Panc1 (cell line): ENCODE measurements at regions not wholly inside any gene's neighbourhood (a gene's known extent, or its start where the extent isn't known, plus 50 kb on each side); places are given as distances from the start of the nearest gene placed in this dataset.

Experiments
- ATAC-seq: fragments of 200-7000 bp; cut with Tn5 transposase; 2 replicates; pipeline ENCODE4 v1.9.1; 2020; ENCODE audit warnings: mild to moderate bottlenecking, moderate library complexity
- BruUV-seq: library from RNA; stranded (reverse); fragments of 400-500 nt; replicated peaks from 2 replicates; lab custom pipeline; 2021; lab: Mats Ljungman, UMichigan
- CTCF ChIA-PET: fragments of 300-600 bp; sonication (Branson Sonifier 250); formaldehyde crosslinking; loops from one replicate; lab custom pipeline; 2022; ENCODE audit warnings: antibody characterized with exemption; lab: Charles Lee
- POLR2A ChIA-PET: fragments of 300-600 bp; sonication (Branson Sonifier 250); formaldehyde crosslinking; loops from one replicate; lab custom pipeline; 2022; ENCODE audit warnings: antibody characterized with exemption; lab: Charles Lee
- DNase-seq: peaks from one replicate; pipeline ENCODE4 v3.0.0-alpha.2; 2010; ENCODE audit warnings: low read depth, low spot score
- H3K27ac ChIP-seq: 2 replicates; pipeline ENCODE4 v1.5.1; 2011; ENCODE audit warnings: mild to moderate bottlenecking, low read length, inconsistent platforms
- H3K27me3 ChIP-seq: fragments of 200-500 bp; sonication (Bioruptor generic); 2 replicates; pipeline ENCODE4 v1.6.0; 2014; ENCODE audit warnings: low read length, inconsistent platforms; ENCODE audit not compliant: control insufficient read depth, insufficient read depth
- H3K36me3 ChIP-seq: fragments of 200-500 bp; sonication (Bioruptor generic); 2 replicates; pipeline ENCODE4 v1.5.1; 2014; ENCODE audit warnings: inconsistent platforms, mild to moderate bottlenecking, low read length, moderate library complexity; ENCODE audit not compliant: control insufficient read depth, insufficient read depth
- H3K4me1 ChIP-seq: 2 replicates; pipeline ENCODE4 v1.5.1; 2011; ENCODE audit warnings: inconsistent platforms, mild to moderate bottlenecking, low read length, moderate library complexity; ENCODE audit not compliant: control insufficient read depth, insufficient read depth
- H3K4me3 ChIP-seq, 2 experiments: 2 replicates each; pipeline ENCODE4 v1.5.1; 2011 to 2012; ENCODE audit warnings: low read depth in 2 of 2, low read length in 2 of 2, mild to moderate bottlenecking in 2 of 2, inconsistent platforms in 1 of 2, moderate library complexity in 1 of 2
- H3K9me3 ChIP-seq: fragments of 200-500 bp; sonication (Bioruptor generic); 2 replicates; pipeline ENCODE4 v1.5.1; 2014; ENCODE audit warnings: low read depth, mild to moderate bottlenecking, inconsistent platforms, low read length, moderate library complexity; ENCODE audit not compliant: control insufficient read depth, insufficient read depth
- POLR2AphosphoS5 ChIP-seq: IDR thresholded peaks from 2 replicates; pipeline ENCODE4 v1.6.1; 2012; ENCODE audit warnings: mild to moderate bottlenecking, low read depth, low read length, moderate library complexity
- SIN3A ChIP-seq: IDR thresholded peaks from 2 replicates; pipeline ENCODE4 v1.6.1; 2012; ENCODE audit warnings: low read depth, mild to moderate bottlenecking, low read length, moderate library complexity, borderline replicate concordance; ENCODE audit not compliant: insufficient read depth
- TCF7L2 ChIP-seq: IDR thresholded peaks from 2 replicates; pipeline ENCODE4 v1.6.1; 2011; ENCODE audit warnings: mild to moderate bottlenecking, low read depth, low read length, inconsistent platforms
- in situ Hi-C: cut with HindIII; loops from 2 replicates; pipeline ENCODE4 v1.10.0; 2016; ENCODE audit warnings: low sequenced_read_pairs, low pct_unique_long_range_greater_than_20kb
- intact Hi-C: fragments of 100-400 bp; cut with micrococcal nuclease; formaldehyde crosslinking; loops from one replicate; pipeline ENCODE4 v1.10.0; 2022; ENCODE audit not compliant: unreplicated experiment
- TF ChIP-seq, protein P1 (sequence below): fragments of 450-650 bp; IDR thresholded peaks from 2 replicates; pipeline ENCODE4 v1.5.1; 2017; ENCODE audit warnings: mild to moderate bottlenecking
- TF ChIP-seq, protein P2 (sequence below), 2 experiments: IDR thresholded peaks; 2 replicates each; pipeline ENCODE4 v1.6.1; 2011 to 2012; ENCODE audit warnings: low read depth in 2 of 2, control low read depth in 1 of 2, low read length in 1 of 2, mild to moderate bottlenecking in 1 of 2, moderate library complexity in 1 of 2; ENCODE audit not compliant: insufficient read depth in 1 of 2

DNA sequence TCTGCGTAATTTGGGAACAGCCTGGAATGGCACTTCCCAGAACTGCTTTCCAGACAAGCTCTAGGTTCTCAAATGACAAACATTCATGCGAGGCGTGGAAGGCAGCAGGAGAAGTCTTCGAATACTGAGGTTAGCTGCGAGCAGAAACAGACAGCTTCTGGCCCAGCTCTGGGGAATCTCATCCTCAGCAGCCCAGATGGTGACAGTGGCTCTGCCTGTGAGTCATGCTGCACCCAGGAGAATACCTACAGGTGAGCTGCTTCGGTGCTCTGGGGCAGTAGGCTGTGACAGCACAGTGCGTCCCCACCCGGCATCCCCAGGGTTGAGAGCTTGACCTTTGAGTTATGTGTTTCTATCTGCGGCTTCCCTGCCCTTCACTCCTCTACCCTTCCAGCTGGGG is 258.6 kb downstream of the KLF13 start:
- intact Hi-C loops (no loop called here), in situ Hi-C loops (no loop called here)
- ATAC-seq (no peak), DNase-seq (no peak)
- no peak for TF ChIP-seq POLR2AphosphoS5
- TF ChIP-seq TCF7L2: no peak
- no peak for TF ChIP-seq SIN3A
- TF ChIP-seq, protein P1, sequence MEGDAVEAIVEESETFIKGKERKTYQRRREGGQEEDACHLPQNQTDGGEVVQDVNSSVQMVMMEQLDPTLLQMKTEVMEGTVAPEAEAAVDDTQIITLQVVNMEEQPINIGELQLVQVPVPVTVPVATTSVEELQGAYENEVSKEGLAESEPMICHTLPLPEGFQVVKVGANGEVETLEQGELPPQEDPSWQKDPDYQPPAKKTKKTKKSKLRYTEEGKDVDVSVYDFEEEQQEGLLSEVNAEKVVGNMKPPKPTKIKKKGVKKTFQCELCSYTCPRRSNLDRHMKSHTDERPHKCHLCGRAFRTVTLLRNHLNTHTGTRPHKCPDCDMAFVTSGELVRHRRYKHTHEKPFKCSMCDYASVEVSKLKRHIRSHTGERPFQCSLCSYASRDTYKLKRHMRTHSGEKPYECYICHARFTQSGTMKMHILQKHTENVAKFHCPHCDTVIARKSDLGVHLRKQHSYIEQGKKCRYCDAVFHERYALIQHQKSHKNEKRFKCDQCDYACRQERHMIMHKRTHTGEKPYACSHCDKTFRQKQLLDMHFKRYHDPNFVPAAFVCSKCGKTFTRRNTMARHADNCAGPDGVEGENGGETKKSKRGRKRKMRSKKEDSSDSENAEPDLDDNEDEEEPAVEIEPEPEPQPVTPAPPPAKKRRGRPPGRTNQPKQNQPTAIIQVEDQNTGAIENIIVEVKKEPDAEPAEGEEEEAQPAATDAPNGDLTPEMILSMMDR: no peak
- TF ChIP-seq, protein P2, sequence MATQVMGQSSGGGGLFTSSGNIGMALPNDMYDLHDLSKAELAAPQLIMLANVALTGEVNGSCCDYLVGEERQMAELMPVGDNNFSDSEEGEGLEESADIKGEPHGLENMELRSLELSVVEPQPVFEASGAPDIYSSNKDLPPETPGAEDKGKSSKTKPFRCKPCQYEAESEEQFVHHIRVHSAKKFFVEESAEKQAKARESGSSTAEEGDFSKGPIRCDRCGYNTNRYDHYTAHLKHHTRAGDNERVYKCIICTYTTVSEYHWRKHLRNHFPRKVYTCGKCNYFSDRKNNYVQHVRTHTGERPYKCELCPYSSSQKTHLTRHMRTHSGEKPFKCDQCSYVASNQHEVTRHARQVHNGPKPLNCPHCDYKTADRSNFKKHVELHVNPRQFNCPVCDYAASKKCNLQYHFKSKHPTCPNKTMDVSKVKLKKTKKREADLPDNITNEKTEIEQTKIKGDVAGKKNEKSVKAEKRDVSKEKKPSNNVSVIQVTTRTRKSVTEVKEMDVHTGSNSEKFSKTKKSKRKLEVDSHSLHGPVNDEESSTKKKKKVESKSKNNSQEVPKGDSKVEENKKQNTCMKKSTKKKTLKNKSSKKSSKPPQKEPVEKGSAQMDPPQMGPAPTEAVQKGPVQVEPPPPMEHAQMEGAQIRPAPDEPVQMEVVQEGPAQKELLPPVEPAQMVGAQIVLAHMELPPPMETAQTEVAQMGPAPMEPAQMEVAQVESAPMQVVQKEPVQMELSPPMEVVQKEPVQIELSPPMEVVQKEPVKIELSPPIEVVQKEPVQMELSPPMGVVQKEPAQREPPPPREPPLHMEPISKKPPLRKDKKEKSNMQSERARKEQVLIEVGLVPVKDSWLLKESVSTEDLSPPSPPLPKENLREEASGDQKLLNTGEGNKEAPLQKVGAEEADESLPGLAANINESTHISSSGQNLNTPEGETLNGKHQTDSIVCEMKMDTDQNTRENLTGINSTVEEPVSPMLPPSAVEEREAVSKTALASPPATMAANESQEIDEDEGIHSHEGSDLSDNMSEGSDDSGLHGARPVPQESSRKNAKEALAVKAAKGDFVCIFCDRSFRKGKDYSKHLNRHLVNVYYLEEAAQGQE (IDR thresholded peaks at IDR 0.05; ENCODE audit: insufficient read depth in 1 of 2, low read depth in 2 of 2, low read length in 1 of 2): no peak
- Histone ChIP-seq H3K27ac (no peak overlapping the region), H3K27me3 (no peaks in the 10 kb centered on the region), H3K4me3 (no peak overlapping the region), H3K4me1 (no peaks in the 10 kb centered on the region), H3K36me3 (no peaks in the 10 kb centered on the region), H3K9me3 (no peaks in the 10 kb centered on the region)
- ChIA-PET POLR2A (interaction anchor here (0.7 kb wide), 1 partner anchor 1576 kb away, joined by 3 read pairs; no protein-coding TSS in a partner anchor), CTCF (interaction anchor here (0.6 kb wide), 1 partner anchor 283 kb away, joined by 3 read pairs; no protein-coding TSS in a partner anchor)
- no TSS peak for BruUV-seq

DNA sequence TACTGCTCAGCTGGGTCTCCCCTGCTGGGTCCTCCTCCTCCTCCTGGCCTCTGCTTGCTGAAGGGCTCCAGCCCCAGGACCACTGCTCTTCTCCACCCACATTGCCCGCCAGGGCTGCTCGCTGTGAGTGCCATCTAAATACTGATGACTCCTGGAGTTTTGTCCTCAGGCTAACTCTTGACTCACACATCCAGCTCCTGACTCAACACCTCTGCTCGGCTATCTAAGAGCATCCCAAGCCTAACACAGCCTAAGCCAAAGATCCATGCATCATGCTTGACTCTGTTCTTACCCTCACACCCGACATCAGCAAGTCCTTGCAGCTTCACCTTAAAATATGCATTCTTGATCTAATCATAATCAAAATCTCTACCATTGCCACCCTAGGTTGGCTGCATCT is 260.2 kb downstream of the KLF13 start:
- H3K36me3 ChIP-seq: no peaks in the 10 kb centered on the region
- BruUV-seq: no TSS peak
- CTCF ChIA-PET: no interaction called here
- DNase-seq (no peak), ATAC-seq (no peak)
- H3K4me1 ChIP-seq: no peaks in the 10 kb centered on the region
- TF ChIP-seq, protein P2 (IDR thresholded peaks at IDR 0.05; ENCODE audit: insufficient read depth in 1 of 2, low read depth in 2 of 2, low read length in 1 of 2): no peak
- TF ChIP-seq, protein P1: no peak
- TF ChIP-seq POLR2AphosphoS5 (no peak), TCF7L2 (no peak), SIN3A (no peak)
- POLR2A ChIA-PET: interaction anchor here (0.7 kb wide), 2 partner anchors 289 to 620 kb away, joined by 4 to 5 read pairs; no protein-coding TSS in a partner anchor
- no peak overlapping the region for H3K27ac ChIP-seq
- intact Hi-C loops: no loop called here
- no peak overlapping the region for H3K4me3 ChIP-seq
- H3K27me3 ChIP-seq: no peaks in the 10 kb centered on the region
- no peaks in the 10 kb centered on the region for H3K9me3 ChIP-seq
- in situ Hi-C loops: no loop called here
